Ecto neural progenitor cell (in vitro differentiated cells): ENCODE measurements at regions not wholly inside any gene's neighbourhood (a gene's known extent, or its start where the extent isn't known, plus 50 kb on each side); places are given as distances from the start of the nearest gene placed in this dataset.

Experiments used
- DNase-seq: peaks from one replicate; pipeline ENCODE4 v3.0.0-alpha.2; 2018; ENCODE audit warnings: low spot score

DNA sequence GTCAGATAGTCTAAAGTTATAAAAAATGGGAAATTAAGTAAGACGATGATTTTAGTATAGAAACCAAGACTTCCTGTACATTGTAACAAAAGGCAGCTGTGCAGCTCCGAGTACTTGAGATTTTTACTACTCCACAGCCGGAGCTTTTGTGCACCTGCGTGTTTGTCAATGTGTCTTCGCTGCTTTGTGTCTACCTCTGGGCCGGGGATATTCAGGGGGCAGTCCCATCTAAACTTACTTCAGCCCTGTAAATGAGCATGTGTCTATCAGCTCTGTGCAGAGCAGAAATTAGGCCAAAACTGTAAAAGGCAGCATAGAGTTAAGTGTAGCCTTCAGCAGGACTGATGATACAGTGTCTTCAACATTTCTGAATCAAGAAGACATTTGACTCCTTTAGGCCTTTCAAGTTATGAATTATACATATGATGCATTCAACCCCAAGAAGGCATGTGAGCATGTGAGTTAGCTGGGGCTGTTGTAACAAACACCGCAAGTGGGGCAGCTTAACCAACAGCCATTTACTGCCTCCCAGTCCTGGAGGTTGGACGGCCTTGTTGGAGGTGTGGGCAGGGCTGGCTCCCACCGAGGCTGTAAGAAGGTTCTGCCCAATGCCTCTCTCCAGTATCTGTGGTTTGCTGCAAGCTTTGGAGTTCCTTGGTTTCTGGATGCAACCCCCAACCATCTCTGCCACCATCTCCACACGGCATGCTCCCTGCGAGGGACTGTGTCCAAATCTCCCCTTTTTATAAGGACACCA, 191.0 kb upstream of the IRS2 start:
- no peak for DNase-seq

DNA sequence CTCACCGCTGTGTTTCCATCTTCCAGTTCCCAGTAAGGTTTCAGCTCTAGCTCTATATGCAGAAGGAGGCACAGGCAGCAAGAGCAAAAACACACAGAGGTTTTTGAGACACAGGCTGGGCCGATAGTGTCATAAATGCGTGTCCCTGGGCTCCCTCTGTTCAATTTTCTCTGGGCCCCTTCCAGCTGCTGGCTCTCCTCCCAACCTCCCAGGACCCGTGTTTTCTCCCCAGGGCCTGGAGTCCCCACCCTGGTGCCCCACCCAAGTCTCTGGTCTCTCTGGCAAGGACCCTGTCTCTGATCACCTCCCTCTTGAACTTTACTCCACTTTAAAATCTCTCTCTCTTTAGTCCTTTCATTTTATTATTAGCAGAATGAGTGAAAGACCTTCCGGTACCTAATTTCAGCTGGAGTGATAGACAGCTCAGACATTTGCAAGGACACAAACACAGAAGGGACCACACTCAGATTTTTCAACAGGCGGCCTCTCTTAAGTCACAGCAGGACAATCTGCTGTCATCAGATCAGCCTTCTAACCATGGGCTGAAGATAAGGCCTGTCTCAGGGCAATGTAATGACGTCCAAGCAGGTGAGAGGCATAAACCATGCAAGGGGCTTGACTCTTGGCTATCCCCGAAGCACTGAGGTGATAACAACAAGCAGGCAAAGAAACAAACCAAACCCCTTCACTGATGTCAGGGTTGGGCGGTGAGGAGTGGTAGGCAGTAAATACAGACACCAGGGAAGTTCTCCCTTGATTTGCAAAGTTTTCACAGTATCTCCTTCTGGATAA, 190.0 kb upstream of the IRS2 start:
- no peak for DNase-seq

DNA sequence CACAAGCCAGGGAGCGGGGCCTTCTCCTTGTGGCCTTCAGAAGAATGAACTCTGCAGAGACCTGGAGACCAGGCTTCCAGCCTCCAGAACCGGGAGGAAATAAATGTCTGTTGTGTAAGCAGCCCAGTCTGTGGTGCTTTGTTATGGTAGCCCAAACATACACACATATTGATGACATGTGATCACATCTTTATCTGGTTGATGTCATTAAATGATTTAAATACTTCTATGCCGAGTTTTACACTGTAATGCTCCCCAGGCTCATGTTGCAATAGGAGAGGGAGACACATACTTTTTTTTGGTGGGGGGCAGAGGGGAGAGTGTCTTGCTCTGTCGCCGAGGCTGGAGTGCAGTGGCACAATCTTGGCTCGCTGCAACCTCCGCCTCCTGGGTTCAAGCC, 188.0 kb upstream of the IRS2 start:
- no peak for DNase-seq

DNA sequence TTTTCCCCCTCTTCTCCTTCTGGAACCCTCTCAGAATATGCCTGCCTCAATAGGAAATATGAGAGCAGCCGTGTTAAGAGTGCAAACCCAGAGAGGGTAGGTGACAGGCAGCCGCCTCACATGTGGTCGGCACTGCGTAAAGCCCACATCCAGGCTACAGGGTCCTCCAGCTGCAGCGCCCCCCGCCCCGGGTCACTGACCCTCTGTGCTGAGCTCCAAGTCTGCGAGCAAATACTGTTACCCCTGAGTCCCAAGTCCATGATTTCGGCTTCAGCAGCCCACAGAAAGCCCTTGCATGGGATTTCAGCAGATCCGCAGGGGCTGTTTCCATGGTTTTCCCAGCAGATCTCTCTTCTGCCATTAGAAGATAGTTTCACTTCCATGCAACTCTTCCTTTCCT, 186.9 kb upstream of the IRS2 start:
- DNase-seq: no peak

DNA sequence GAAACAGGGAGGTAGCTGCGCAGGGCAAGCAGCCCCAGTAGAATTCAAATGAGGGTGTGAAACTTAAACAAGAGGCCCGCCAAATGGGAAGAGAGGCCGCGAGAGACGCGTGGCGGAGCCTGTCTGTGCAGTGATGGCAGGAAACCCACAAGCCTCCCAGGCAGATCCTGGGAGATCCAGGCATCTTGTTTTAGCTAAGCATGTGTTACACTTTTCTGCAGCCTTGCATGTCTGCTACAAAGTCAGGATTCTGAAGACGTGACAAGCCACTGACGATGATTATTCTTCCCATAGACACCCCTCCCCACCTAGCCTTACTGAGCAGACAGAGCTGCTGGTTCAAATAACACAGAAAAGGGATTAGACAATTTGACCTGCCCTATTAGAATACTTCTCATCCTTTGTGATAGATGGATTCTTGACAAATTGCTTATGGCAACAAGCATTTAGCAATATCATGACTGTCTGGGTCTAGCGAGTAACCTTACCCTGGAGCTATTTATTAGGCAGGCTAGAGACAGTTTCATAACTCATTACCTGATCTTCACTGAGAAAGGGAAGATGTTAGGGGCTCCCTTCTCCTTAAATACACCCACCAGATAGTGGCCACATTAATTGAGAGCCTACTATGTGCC, 185.2 kb upstream of the IRS2 start:
- DNase-seq: no peak

DNA sequence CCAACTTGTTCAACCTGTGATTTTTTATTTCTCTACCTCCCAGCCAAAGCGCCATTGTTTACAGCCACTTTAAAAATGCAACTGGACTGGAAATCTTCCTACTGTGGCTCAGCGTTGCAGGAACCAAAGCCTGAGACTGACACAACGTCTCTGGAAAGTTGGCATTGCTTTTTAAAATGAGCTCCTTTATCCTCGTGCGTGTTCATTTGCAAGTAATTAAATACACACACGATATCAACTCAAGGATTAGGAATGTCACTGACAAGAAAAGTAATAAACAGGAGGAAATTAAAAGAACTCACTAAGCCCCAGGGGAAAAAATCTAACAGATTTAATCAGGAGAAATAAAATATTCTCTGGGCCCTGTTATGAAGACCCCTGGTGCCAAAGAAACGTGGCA, 184.6 kb upstream of the IRS2 start:
- DNase-seq: no peak

DNA sequence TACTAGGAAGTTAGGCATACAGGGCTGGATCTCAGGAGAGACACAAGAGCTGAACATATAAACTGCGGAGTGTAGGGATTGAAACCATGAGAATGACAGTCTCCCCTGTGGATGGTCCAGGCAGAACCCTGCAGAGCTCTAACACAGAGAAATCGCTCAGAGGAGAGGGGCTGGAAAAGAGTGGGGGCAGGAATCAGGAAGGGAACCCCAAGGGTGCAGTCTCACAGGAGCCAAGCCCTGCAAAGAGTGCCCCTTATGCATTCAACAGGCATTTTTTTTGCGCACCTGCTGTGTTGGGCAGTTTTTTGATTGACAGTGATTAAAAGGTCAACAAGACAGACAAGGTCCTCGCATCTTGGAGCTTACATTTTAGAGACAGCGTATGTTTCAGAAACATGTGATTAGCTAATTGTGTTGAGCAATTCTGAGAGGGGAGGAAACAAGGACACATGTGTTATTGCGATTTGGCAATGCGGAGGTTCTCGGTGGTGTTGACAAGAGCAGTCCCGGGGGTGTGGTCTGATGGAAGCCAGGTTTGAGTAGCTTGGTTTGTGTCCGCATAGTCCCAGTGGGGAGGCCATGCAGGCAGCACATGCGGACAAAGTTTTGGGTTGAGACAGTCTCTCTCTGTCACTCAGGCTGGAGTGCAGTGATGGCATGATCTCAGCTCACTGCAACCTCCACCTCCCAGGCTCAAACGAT, 182.6 kb upstream of the IRS2 start:
- no peak for DNase-seq

DNA sequence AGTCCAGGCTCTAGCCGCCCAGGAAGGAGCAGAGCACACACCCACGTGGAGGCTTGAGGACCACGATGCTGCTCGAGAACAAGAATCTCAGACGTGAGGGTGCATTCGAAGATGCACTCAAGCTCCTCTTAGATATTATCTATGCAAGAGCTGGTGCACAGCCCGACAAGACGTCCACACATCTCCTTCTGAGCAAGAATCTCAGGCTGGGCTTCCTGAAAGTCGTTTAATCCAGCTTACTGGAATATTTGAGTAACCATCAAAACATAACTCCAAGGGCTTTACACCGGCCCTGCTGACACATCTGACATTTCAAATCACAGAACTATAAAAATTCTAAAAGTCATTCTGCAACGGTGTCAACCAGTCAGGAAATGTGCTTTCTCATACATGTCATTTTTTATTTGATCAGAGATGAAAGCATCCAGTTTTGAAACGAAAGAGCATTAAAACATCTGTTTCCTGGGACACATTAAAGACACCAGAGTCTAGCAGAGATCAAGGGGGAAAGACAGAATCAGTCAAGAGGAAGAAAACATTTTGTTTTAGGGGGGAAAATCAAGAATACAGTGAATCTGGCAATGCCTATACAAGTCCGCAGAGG, 177.7 kb upstream of the IRS2 start:
- DNase-seq: no peak

DNA sequence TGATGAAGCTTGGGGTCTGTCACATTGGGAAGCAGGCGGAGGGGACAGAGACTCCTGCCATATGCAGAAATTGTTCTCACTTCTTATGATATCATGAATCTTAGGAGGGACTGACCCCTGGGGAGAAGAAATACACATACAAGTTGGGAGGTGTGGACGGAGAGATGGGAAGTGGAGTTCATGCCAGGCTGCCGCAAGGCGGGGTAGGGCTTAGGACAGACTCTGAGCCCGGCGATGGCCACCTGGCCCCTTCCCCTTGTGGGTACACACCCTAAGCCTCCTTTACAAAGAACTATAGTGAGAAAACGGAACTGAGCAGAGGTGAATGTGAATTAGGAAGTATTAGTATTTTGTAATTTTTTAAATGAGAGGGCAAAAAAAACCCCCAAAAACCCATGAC, 177.0 kb upstream of the IRS2 start:
- no peak for DNase-seq

DNA sequence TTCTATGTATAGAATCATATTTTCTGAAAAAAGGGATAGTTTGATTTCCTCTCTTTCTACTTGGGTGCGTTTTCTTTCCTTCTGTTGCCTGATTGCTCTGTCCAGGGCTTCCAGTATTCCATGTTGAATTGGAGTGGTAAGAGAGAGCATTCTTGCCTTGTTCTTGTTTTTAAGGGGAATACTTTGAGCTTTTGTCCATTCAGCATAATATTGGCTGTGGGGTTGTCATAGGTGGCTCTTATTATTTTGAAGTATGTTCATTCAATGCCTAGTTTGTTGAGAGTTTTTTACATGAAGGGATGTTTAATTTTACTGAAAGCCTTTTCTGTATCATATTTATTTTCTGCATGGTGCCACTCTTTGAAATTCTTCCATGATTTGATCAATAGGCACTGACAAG, 173.5 kb upstream of the IRS2 start:
- DNase-seq: no peak

DNA sequence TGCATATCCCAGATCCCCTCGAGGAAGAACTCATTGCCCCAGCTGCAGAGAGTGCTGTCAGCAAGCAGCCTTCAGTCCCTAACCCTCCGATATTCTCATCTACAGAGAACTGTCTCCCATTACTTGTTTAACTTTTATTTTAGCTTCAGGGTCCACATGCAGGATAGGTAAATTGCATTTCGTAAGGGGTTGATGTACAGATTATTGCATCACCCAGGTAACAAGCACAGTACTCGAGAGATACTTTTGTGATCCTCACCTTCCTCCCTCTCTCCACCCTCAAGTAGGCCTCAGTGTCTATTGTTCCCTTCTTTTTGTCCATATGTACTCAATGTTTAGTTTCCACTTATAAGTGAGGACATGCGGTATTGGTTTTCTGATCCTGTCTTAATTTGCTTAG, 171.5 kb upstream of the IRS2 start:
- DNase-seq: no peak

DNA sequence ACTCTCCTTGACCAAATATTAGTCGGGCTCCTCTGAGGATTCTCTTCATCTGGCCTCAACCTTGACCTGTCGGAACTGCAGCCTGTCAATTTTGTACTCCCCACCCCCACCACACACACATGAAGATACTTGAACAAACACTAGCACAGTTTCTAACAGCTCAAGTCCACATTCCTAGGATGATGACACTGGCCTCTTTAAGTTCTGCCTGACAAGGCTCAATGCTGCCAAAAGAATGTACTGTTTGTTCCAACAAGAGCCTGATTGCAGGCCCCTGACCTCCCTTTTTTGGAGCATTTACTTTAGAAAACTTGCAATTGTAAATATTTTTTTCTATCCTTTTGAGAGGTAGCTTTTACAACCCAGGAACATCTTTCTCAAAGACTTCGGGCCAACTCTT, 169.2 kb upstream of the IRS2 start:
- DNase-seq: no peak

DNA sequence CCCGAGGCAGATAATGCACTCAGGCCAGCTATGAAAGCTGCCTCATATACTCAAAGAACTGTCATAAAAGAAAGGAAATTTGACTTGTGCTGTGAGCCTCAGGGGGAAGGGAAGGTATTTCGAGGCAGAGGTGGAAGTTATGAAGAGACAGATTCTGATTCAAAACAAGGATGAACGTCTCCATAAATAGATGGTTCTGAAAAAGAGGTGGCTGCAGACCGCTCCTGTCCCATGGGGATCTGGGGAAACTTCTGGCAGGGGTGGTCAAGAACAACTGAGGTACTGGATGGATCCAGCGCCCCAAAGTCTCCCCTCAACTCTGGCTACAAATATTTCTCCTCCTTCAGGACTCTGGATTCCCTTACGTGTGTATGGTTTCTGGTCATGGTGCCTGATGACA, 168.1 kb upstream of the IRS2 start:
- no peak for DNase-seq

DNA sequence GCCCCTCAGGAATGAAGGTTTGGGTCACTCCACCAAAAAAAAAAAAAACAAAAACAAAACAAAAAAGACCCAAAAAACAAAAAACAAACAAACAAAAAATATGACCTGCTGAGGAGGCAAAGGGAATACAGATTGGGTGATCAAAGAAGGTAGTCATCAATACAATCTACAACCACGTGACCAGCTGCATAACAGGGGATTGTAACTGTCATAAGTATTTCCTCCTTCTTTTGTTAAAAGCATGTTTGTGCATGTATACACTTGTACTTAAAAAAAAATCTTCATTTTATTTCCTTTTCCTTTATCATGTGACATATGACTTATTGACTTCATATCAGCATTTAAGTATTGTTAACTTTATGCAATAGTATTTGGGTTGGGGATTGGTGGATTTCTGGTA, 165.1 kb upstream of the IRS2 start:
- DNase-seq: no peak

DNA sequence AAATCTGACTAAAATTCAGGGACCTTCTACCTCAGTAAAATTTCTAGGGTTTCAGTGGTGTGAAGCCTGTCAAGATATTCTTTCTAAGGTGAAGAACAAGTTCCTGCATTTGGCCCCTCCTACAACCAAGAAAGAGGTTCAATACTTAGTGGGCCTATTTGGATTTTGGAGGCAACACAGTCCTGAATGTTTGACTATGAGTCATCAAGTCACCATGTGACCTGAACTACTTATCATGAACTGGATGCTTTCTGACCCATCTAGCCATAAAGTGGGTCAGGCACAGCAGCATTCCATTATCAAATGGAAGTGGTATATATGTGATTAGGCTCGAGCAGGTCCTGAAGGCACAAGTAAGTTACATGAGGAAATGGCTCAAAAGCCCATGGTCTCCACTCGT, 163.0 kb upstream of the IRS2 start:
- DNase-seq: no peak

DNA sequence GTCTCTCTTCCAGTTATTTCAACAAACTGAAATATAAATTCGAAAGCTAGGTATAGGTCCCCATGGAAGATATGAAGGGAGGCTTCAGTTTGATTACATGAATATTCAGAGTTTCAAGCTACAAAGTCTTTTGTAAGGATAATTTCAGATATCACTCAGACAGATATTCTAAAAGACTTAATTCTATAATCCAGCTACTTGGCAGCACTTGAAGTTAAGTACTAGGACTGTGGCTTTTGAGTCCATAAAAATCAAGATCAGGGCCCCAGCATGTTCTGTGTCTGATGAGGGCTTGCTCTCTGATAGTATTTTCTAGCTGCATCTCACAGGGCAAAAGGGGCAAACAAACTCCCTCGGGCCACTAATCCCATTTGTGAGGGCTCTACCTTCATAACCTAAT, 160.6 kb upstream of the IRS2 start:
- no peak for DNase-seq

DNA sequence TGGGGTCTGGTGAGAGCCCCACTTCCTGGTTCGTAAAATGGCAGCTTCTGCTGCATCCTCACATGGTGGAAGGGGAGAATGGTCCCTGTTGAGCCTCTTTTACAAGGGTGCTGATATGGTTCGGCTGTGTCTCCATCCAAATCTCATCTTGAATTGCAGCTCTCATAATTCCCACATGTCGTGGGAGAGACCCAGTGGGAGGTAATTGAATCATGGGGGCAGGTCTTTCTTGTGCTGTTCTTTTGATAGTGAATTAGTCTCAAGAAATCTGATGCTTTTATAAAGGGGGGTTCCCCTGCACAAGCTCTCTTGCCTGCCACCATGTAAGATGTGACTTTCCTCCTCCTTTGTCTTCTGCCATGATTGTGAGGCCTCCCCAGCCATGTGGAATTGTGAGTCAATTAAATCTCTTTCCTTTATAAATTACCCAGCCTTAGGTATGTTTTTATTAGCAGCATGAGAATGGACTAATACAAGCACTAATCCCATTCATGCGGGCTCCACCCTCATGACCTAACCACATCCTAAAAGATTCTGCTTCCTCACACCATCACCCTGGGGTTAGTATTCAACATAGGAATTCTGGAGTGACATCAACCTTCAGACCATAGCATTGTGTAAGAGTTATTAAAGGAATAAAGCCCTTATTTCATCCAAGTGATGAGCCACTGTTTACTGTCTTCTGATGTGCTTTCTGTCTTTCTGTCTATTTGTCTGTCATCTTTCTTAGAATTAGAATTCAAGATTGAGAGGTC, 159.0 kb upstream of the IRS2 start:
- no peak for DNase-seq

DNA sequence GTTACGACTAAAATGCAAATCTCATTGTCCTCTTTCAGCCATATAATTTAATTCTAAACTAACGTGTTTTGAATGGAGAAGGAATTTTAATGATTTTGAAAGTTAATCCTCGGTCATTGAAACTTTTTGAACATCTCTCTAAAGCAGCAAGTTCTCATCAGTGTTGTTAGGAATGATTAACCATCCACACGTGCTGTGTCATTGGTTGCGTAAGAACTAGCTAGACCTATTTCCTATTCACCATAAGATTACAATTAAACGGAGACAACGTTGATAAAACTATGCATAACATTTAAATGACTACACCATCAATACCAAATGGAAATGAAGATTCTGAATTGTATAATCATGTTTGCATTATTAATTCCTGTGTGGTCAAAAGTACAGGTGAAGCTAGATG, 155.6 kb upstream of the IRS2 start:
- no peak for DNase-seq

DNA sequence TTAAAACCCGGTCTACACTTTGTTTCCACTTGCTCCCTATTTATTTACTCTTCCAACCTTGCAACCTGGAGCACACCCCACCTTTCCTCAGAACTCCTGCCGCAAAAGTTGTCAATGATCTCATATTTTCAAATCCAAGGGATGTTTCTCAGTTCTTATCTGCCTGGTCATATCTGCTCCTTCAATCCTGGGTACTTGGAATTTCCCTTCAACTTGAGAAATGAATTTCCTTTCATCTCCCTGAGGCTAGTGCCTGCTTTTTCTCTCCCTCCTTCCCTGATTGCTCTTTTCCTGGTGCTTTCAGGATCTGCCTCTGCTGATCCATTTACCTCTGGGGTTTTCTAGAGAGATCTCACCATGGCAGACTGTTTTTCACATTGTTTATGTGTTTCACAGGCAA, 154.8 kb upstream of the IRS2 start:
- DNase-seq: no peak

DNA sequence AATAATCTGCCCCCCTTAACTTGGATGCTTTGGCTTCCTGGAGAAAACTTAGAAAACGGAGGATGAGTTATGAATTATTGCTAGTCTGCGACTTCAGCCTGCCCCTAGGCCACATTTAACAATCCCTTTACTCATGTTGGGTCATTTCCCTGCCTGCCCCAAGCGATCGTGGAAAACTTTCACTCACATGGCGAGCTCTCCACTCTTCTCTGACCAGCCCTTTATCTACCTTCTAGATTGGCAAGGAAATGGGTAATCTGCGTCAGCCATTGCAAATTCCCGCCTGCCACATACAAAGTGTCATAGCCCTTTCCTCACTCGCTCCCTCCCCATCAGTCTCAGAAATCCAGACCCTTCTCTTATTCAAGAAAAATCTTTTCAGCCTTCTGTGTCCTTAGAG, 154.3 kb upstream of the IRS2 start:
- no peak for DNase-seq

DNA sequence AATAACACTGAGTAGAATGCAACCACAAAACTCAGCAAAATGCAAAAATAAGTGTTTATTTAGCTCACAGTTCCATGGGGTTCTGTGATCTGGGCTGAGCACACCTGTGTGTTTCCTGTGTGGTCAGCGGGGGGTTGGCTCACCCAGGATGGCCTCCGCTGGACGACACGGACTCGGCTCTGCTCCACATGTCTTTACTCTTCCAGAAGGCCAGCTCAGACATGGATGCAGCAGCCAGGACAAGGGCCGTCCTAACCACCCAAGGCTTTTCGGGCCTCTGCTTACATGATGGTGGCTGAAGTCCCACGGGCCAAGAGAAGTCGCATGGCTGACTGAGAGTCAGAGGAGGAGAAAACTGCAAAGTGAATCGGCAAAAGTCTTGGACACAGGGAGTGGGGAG, 153.5 kb upstream of the IRS2 start:
- DNase-seq: no peak

DNA sequence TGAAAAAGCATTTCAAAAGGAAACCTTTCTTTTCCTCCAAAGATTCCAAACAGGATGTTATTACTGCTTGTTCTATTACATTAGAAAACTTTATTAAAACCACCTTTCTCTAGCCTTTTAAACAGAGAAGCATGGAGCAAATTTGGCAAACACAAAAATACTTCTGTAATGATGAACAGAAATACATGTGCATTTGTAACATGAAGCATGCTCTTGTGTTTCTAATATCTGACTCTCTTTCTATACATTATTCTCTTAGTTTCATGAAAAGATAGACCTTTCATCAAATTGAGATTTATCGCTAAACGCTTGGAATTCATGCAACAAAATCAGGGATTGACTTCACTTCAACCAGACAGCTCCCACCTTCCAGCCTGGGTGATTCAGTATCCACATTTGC, 152.8 kb upstream of the IRS2 start:
- DNase-seq: no peak
